A673 (cell line): ENCODE measurements at regions not wholly inside any gene's neighbourhood (a gene's known extent, or its start where the extent isn't known, plus 50 kb on each side); places are given as distances from the start of the nearest gene placed in this dataset.

Source experiments
- BruUV-seq: library from RNA; stranded (reverse); fragments of 400-500 nt; replicated peaks from 2 replicates; lab custom pipeline; 2021; lab: Mats Ljungman, UMichigan
- CTCF ChIA-PET: fragments of 300-600 bp; sonication (Branson Sonifier 250); formaldehyde crosslinking; loops from one replicate; lab custom pipeline; 2022; ENCODE audit warnings: antibody characterized with exemption; lab: Charles Lee
- POLR2A ChIA-PET: fragments of 300-600 bp; sonication (Branson Sonifier 250); formaldehyde crosslinking; loops from one replicate; lab custom pipeline; 2022; ENCODE audit warnings: antibody characterized with exemption; ENCODE audit not compliant: low non-redundant PET; lab: Charles Lee
- DNase-seq: peaks from one replicate; pipeline ENCODE4 v3.0.0-alpha.2; 2015; ENCODE audit warnings: low spot score
- H3K27ac ChIP-seq: fragments of 200-600 bp; sonication (generic); 2 replicates; pipeline ENCODE4 v1.5.1; 2016; ENCODE audit warnings: mixed run types, low read depth, mild to moderate bottlenecking, mixed read lengths, antibody characterized with exemption, low read length; ENCODE audit not compliant: poor library complexity, severe bottlenecking
- H3K27me3 ChIP-seq: fragments of 200-600 bp; sonication (generic); replicated peaks from 2 replicates; pipeline ENCODE4 v1.6.1; 2017; ENCODE audit warnings: mixed run types, low read depth, mild to moderate bottlenecking, mixed read lengths, antibody characterized with exemption, low read length; ENCODE audit not compliant: insufficient read depth, poor library complexity
- H3K36me3 ChIP-seq: fragments of 200-600 bp; sonication (generic); 2 replicates; pipeline ENCODE4 v1.6.1; 2016; ENCODE audit warnings: mixed run types, mild to moderate bottlenecking, mixed read lengths, antibody characterized with exemption, low read length; ENCODE audit not compliant: insufficient read depth, poor library complexity, severe bottlenecking
- H3K4me1 ChIP-seq: fragments of 200-600 bp; sonication (generic); 2 replicates; pipeline ENCODE4 v1.6.1; 2017; ENCODE audit warnings: mixed run types, mild to moderate bottlenecking, mixed read lengths, antibody characterized with exemption, low read length; ENCODE audit not compliant: insufficient read depth, poor library complexity, severe bottlenecking
- H3K4me3 ChIP-seq: fragments of 200-600 bp; sonication (generic); 2 replicates; pipeline ENCODE4 v1.5.1; 2016; ENCODE audit warnings: low read depth, mixed run types, mild to moderate bottlenecking, mixed read lengths, low read length; ENCODE audit not compliant: poor library complexity, severe bottlenecking
- H3K9me3 ChIP-seq: fragments of 200-600 bp; sonication (generic); 2 replicates; pipeline ENCODE4 v1.6.1; 2016; ENCODE audit warnings: mixed run types, low read depth, mild to moderate bottlenecking, mixed read lengths, antibody characterized with exemption, low read length; ENCODE audit not compliant: poor library complexity, severe bottlenecking
- EZH2 ChIP-seq: fragments of 200-600 bp; sonication (generic); IDR thresholded peaks from 2 replicates; pipeline ENCODE4 v1.6.1; 2017; ENCODE audit warnings: borderline replicate concordance, low read depth, mild to moderate bottlenecking, mixed read lengths, antibody characterized with exemption, low read length; ENCODE audit not compliant: poor library complexity, severe bottlenecking
- intact Hi-C: fragments of 100-400 bp; cut with micrococcal nuclease; formaldehyde crosslinking; loops from one replicate; pipeline ENCODE4 v1.10.0; 2022; ENCODE audit not compliant: unreplicated experiment
- TF ChIP-seq, protein P1 (sequence below): fragments of 300-800, 200-600 bp; sonication (generic); conservative IDR thresholded peaks from 2 replicates; pipeline ENCODE4 v1.5.1; 2017; ENCODE audit warnings: low read depth, mild to moderate bottlenecking, antibody characterized with exemption, low read length, moderate library complexity, mixed read lengths

DNA sequence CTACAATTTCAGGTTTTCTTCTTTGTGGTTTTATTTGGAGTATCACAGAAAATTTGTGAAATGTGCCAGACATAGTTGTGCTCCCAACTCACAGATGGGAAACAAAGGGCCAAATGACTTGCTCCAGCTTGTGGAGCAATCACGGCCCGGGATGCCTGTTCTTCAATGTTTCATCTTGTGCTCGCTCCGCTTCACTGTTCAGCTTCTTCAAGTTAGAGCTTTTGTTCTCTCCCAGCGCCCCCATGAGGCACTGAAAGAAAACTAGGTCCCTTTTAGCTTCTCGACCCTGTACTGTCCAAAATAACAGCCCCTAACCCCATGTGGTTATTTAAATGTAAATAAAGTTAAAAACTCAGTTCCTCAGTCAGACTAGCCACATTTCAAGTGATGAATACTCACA lies 187.9 kb upstream of the STXBP6 start:
- TF ChIP-seq, protein P1, sequence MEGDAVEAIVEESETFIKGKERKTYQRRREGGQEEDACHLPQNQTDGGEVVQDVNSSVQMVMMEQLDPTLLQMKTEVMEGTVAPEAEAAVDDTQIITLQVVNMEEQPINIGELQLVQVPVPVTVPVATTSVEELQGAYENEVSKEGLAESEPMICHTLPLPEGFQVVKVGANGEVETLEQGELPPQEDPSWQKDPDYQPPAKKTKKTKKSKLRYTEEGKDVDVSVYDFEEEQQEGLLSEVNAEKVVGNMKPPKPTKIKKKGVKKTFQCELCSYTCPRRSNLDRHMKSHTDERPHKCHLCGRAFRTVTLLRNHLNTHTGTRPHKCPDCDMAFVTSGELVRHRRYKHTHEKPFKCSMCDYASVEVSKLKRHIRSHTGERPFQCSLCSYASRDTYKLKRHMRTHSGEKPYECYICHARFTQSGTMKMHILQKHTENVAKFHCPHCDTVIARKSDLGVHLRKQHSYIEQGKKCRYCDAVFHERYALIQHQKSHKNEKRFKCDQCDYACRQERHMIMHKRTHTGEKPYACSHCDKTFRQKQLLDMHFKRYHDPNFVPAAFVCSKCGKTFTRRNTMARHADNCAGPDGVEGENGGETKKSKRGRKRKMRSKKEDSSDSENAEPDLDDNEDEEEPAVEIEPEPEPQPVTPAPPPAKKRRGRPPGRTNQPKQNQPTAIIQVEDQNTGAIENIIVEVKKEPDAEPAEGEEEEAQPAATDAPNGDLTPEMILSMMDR = peak; percentile 58
- TF ChIP-seq EZH2 = no peak
- intact Hi-C loops = no loop called here
- Histone ChIP-seq H3K27me3 (no peaks in the 10 kb centered on the region), H3K27ac (no peak overlapping the region), H3K4me1 (peaks cover 10% of the 10 kb centered on the region), H3K9me3 (no peaks in the 10 kb centered on the region), H3K36me3 (no peaks in the 10 kb centered on the region), H3K4me3 (no peak overlapping the region)
- BruUV-seq = no TSS peak
- ChIA-PET CTCF (interaction anchor here (0.6 to 1.1 kb wide), 3 partner anchors 112 to 528 kb away, joined by 3 to 5 read pairs (median 4); no protein-coding TSS in a partner anchor), POLR2A (no interaction called here)
- DNase-seq = peak; percentile 52

DNA sequence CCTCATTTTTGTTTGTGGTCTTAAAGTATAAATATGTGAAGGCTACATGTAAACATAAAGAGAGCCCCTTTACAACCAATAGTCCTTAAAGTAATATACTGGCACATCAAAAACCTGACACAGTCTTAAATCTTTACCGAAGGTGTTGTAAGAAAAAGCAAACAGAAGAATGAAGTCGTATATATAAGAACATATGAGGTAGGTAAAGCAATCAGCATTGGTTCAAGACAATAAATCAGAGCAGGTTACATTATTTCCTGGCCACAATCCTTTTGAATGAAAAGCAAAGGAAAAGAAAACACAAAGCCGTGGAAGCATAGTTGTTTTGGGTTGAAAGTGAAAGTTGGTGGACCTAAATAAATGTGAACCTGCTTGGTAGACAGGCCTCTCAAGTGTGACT lies 183.7 kb upstream of the STXBP6 start:
- H3K4me3 ChIP-seq = no peak overlapping the region

DNA sequence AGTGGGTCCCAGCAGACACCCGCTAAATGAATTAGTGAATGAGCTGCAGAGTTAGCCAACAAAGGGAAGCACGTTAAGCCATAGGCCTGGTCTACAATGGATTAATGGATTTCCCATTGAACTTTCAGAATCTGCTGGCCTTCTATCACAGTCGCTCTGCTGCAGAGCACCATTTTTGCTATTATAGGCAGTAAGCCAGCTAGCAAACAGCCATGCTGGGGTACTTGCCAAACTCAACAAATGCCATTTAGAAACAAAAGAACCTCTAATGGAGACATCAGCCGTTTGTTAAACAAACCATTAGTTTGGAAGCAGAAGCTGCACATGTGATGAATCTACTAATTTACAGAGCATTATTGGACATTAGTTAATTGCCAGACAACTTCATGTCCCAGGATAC lies 181.1 kb upstream of the STXBP6 start:
- BruUV-seq = no TSS peak
- no peak overlapping the region for H3K27ac ChIP-seq
- TF ChIP-seq, protein P1 = no peak
- no peak for TF ChIP-seq EZH2
- no peaks in the 10 kb centered on the region for H3K9me3 ChIP-seq
- H3K27me3 ChIP-seq = no peaks in the 10 kb centered on the region
- DNase-seq = no peak
- no peaks in the 10 kb centered on the region for H3K4me1 ChIP-seq
- H3K4me3 ChIP-seq = no peak overlapping the region
- ChIA-PET CTCF (no interaction called here), POLR2A (no interaction called here)
- intact Hi-C loops = no loop called here
- no peaks in the 10 kb centered on the region for H3K36me3 ChIP-seq

More for the DNA sequence above, 183.7 kb upstream of the STXBP6 start:
- Histone ChIP-seq H3K27ac (no peak overlapping the region), H3K36me3 (no peaks in the 10 kb centered on the region), H3K9me3 (no peaks in the 10 kb centered on the region), H3K27me3 (no peaks in the 10 kb centered on the region), H3K4me1 (no peaks in the 10 kb centered on the region)
- CTCF ChIA-PET = no interaction called here
- TF ChIP-seq, protein P1 = no peak
- TF ChIP-seq EZH2 = no peak
- no TSS peak for BruUV-seq
- POLR2A ChIA-PET = no interaction called here
- intact Hi-C loops = no loop called here
- DNase-seq = no peak
